K562 (cell line): ENCODE measurements at regions not wholly inside any gene's neighbourhood (a gene's known extent, or its start where the extent isn't known, plus 50 kb on each side); places are given as distances from the start of the nearest gene placed in this dataset.

Experiments used
- ATAC-seq: fragments of 200-7000 bp; cut with Tn5 transposase; 3 replicates; pipeline ENCODE4 v1.9.1; 2020; ENCODE audit warnings: moderate library complexity
- BruUV-seq: library from RNA; stranded (reverse); fragments of 400-500 nt; replicated peaks from 2 replicates; lab custom pipeline; 2021; lab: Mats Ljungman, UMichigan
- CTCF ChIA-PET: fragments of 300-600 bp; formaldehyde crosslinking; extraction: SDS; loops from one replicate; lab custom pipeline; 2021; ENCODE audit warnings: low intra/inter-chr PET ratio; lab: Yijun Ruan, JAX
- POLR2A ChIA-PET: fragments of 300-600, 350-650 bp; sonication (Branson Sonifier 250); formaldehyde crosslinking; extraction: SDS; loops from one replicate; lab custom pipeline; 2021; ENCODE audit warnings: antibody characterized with exemption, inconsistent platforms; lab: Yijun Ruan, JAX
- DNase-seq, 4 experiments: peaks; one replicate each; pipeline versions ENCODE4 v3.0.0 to v3.0.0-alpha.2; 2011 to 2018; ENCODE audit warnings: low spot score in 3 of 4, mixed read lengths in 3 of 4; ENCODE audit errors: extremely low read depth in 1 of 4
- FAIRE-seq: peaks from 2 replicates; lab custom pipeline; 2011; peaks lifted over from hg19 to GRCh38; lab: Jason Lieb, UNC
- H2AFZ ChIP-seq: 2 replicates; pipeline ENCODE4 v1.6.0; 2011; ENCODE audit warnings: low read depth, low read length, control low read depth, inconsistent platforms
- H3K27ac ChIP-seq: fragments of 200-600 bp; 3 replicates; pipeline ENCODE4 v1.8.0; 2011; ENCODE audit warnings: low read depth, mild to moderate bottlenecking, control low read depth, inconsistent platforms, low read length, moderate library complexity, mixed read lengths; ENCODE audit errors: extremely low read depth
- H3K27me3 ChIP-seq, 2 experiments: fragments of 300-600 bp in 1 of 2; 2 replicates in 1 of 2; 3 replicates in 1 of 2; pipeline versions ENCODE4 v1.6.0 to v1.8.0; 2011; ENCODE audit warnings: inconsistent platforms in 2 of 2, low read length in 2 of 2, mild to moderate bottlenecking in 1 of 2, mixed read lengths in 1 of 2, moderate library complexity in 1 of 2; ENCODE audit not compliant: control insufficient read depth in 2 of 2, insufficient read depth in 2 of 2
- H3K36me3 ChIP-seq: fragments of 300-600 bp; 3 replicates; pipeline ENCODE4 v1.8.0; 2011; ENCODE audit warnings: mild to moderate bottlenecking, low read length, inconsistent platforms; ENCODE audit not compliant: control insufficient read depth, insufficient read depth
- H3K4me1 ChIP-seq, 2 experiments: fragments of 200-600 bp in 1 of 2; replicated peaks in 1 of 2; 2 replicates in 1 of 2; 3 replicates in 1 of 2; pipeline versions ENCODE4 v1.5.1 to v1.8.0; 2011; ENCODE audit warnings: inconsistent platforms in 2 of 2, low read length in 2 of 2, mild to moderate bottlenecking in 1 of 2, mixed read lengths in 1 of 2, moderate library complexity in 1 of 2; ENCODE audit not compliant: control insufficient read depth in 2 of 2, insufficient read depth in 2 of 2
- H3K4me2 ChIP-seq: 2 replicates; pipeline ENCODE4 v1.6.1; 2011; ENCODE audit warnings: low read length, control low read depth, inconsistent platforms, mixed read lengths; ENCODE audit not compliant: insufficient read depth
- H3K4me3 ChIP-seq: fragments of 200-600 bp; sonication (generic), shearing (Covaris generic); 2 replicates; pipeline ENCODE4 v1.5.1; 2016; ENCODE audit warnings: control low read depth, inconsistent platforms
- H3K79me2 ChIP-seq: fragments of 200-600 bp; 3 replicates; pipeline ENCODE4 v1.8.0; 2011; ENCODE audit warnings: low read length, inconsistent platforms; ENCODE audit not compliant: control insufficient read depth, insufficient read depth
- H3K9ac ChIP-seq, 2 experiments: 2 replicates each; pipeline versions ENCODE4 v1.6.0 to v1.6.1; 2011; ENCODE audit warnings: low read depth in 2 of 2, low read length in 2 of 2, control low read depth in 1 of 2, inconsistent platforms in 1 of 2, mild to moderate bottlenecking in 1 of 2, mixed read lengths in 1 of 2; ENCODE audit not compliant: insufficient read depth in 1 of 2
- H3K9me1 ChIP-seq: one replicate; pipeline ENCODE4 v1.6.0; 2011; ENCODE audit warnings: inconsistent platforms, mild to moderate bottlenecking, low read length, moderate library complexity; ENCODE audit not compliant: control insufficient read depth, insufficient read depth
- H3K9me3 ChIP-seq: replicated peaks from 2 replicates; pipeline ENCODE4 v1.5.1; 2011; ENCODE audit warnings: low read depth, low read length, inconsistent platforms; ENCODE audit not compliant: control insufficient read depth, insufficient read depth
- H4K20me1 ChIP-seq: replicated peaks from 2 replicates; pipeline ENCODE4 v1.6.1; 2011; ENCODE audit warnings: low read length, inconsistent platforms, mixed read lengths; ENCODE audit not compliant: control insufficient read depth, insufficient read depth
- FOXK1 ChIP-seq: sonication (generic); formaldehyde crosslinking; IDR thresholded peaks from 2 replicates; pipeline ENCODE4 v1.8.0; 2022; ENCODE audit warnings: missing genetic modification reagents, mild to moderate bottlenecking, borderline replicate concordance
- FUS ChIP-seq: fragments of 200-400 bp; formaldehyde crosslinking; optimal IDR thresholded peaks from 2 replicates; pipeline ENCODE3; 2017; ENCODE audit warnings: low read depth, low read length
- GMEB1 ChIP-seq: fragments of 250-450 bp; sonication (Bioruptor Pico); IDR thresholded peaks from 2 replicates; pipeline ENCODE4 v1.4.0; 2020; ENCODE audit warnings: mild to moderate bottlenecking
- HNRNPH1 ChIP-seq: fragments of 200-400 bp; formaldehyde crosslinking; optimal IDR thresholded peaks from 2 replicates; pipeline ENCODE3; 2017; ENCODE audit warnings: low read depth, mild to moderate bottlenecking, low read length, moderate library complexity
- KDM2B ChIP-seq: fragments of 250-450 bp; sonication (Bioruptor Pico); IDR thresholded peaks from 2 replicates; pipeline ENCODE4 v1.8.0; 2021; ENCODE audit warnings: mild to moderate bottlenecking, moderate library complexity
- KLF1 ChIP-seq: fragments of 450-650 bp; IDR thresholded peaks from 2 replicates; pipeline ENCODE4 v1.6.1; 2016; ENCODE audit warnings: missing genetic modification characterization, missing compliant biosample characterization
- MECOM ChIP-seq: fragments of 250-450 bp; sonication (Bioruptor Pico); IDR thresholded peaks from 2 replicates; pipeline ENCODE4 v1.8.0; 2022; ENCODE audit warnings: inconsistent platforms
- PHTF2 ChIP-seq: fragments of 250-450 bp; sonication (Bioruptor Pico); IDR thresholded peaks from 2 replicates; pipeline ENCODE4 v1.5.0; 2021; ENCODE audit warnings: mild to moderate bottlenecking
- SETDB1 ChIP-seq: IDR thresholded peaks from one replicate; pipeline ENCODE4 v1.6.1; 2012; ENCODE audit warnings: low read length, control low read depth, inconsistent platforms
- SNRNP70 ChIP-seq: fragments of 200-400 bp; formaldehyde crosslinking; optimal IDR thresholded peaks from 2 replicates; pipeline ENCODE3; 2017; ENCODE audit warnings: low read depth, low read length
- STAT5A ChIP-seq: IDR thresholded peaks from 2 replicates; pipeline ENCODE4 v1.6.1; 2012; ENCODE audit warnings: low read length, inconsistent platforms, borderline replicate concordance
- ZNF121 ChIP-seq: sonication (generic); formaldehyde crosslinking; conservative IDR thresholded peaks from 2 replicates; pipeline ENCODE4 v1.8.0; 2022; ENCODE audit warnings: missing genetic modification reagents
- ZNF507 ChIP-seq: conservative IDR thresholded peaks from 2 replicates; pipeline ENCODE4 v1.6.1; 2017; ENCODE audit warnings: missing genetic modification characterization, missing compliant biosample characterization
- ZNF699 ChIP-seq: fragments of 250-450 bp; sonication (Bioruptor Pico); IDR thresholded peaks from 2 replicates; pipeline ENCODE4 v1.8.0; 2021; ENCODE audit warnings: mild to moderate bottlenecking, moderate library complexity; ENCODE audit not compliant: insufficient replicate concordance
- ZNF780A ChIP-seq: fragments of 250-450 bp; sonication (Bioruptor Pico); IDR thresholded peaks from 2 replicates; pipeline ENCODE4 v1.5.0; 2021; ENCODE audit warnings: mild to moderate bottlenecking
- WGBS: fragments of 100-300 bp; shearing (Covaris generic); methylation state at CpG from one replicate; pipeline ENCODE4 v1.1.6; 2016; ENCODE audit warnings: low coverage, mixed read lengths; ENCODE audit not compliant: insufficient coverage; ENCODE audit errors: missing lambda C conversion rate; 5-methylcytosine and 5-hydroxymethylcytosine counted together
- in situ Hi-C: fragments of 300-500 bp; cut with MboI; formaldehyde crosslinking; loops from 4 replicates; pipeline ENCODE4 v1.15.0; 2018; ENCODE audit warnings: inconsistent platforms, mixed read lengths
- intact Hi-C: fragments of 100-400 bp; cut with micrococcal nuclease; formaldehyde crosslinking; loops from 2 replicates; pipeline ENCODE4 v1.14.2; 2022
- TF ChIP-seq, protein P1 (sequence below): sonication (generic); formaldehyde crosslinking; IDR thresholded peaks from 2 replicates; pipeline ENCODE4 v1.9.0; 2022; ENCODE audit warnings: mild to moderate bottlenecking, missing genetic modification reagents

DNA sequence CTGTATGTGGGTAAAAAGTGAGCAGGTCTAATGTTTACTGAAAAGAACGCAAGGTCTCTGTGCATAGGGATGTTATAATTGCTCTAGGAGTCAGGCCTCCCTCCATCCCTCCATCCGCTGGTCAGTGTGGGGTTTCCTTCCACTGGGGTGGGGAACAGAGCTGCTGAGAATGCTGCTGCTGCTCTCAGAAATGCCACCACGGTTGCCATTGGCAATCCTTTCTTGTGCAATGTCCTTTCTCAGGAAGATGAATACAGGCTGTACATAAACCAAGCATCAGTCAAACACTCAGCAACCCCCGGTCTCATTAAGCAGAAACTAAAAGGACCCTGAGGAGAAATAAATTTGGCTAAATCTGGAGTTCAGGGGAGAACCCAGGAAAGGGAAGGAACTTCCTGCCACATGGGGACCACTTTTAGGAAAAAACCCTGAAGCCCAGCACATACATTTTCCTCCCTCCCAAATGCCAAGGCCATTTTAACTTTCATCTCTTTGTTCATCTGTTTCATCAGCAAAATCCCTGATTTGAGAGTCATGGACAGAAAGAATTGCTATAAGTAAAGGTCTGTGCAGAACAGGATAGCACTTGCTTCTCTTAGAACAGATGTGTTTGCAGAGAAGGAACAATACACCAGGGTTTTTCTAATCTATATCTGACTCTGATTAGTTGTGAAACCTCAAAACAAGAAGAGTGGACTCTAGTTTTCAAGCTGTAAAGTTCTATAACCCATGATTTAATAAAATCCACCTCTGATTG is 70.4 kb upstream of the SLC1A3 start:
- ATAC-seq, result no peak

More for the DNA sequence above, 70.4 kb upstream of the SLC1A3 start:
- no peak overlapping the region for H3K4me3 ChIP-seq
- peaks cover 3 to 22% of the 10 kb centered on the region in 2 experiments; a peak in 4 of 5 replicates for H3K27me3 ChIP-seq
- FAIRE-seq, result no peak
- no peaks in the 10 kb centered on the region for H4K20me1 ChIP-seq
- H3K36me3 ChIP-seq, result no peaks in the 10 kb centered on the region
- no peak overlapping the region for H2AFZ ChIP-seq
- TF ChIP-seq SNRNP70 (no peak), MECOM (no peak), ZNF699 (CRISPR knock-in tag) (no peak), PHTF2 (CRISPR knock-in tag) (no peak), HNRNPH1 (no peak), ZNF507 (tag) (no peak), FUS (no peak), FOXK1 (no peak), STAT5A (no peak), KDM2B (CRISPR knock-in tag) (no peak), KLF1 (tag) (no peak), ZNF121 (CRISPR knock-in tag) (no peak), SETDB1 (no peak), ZNF780A (CRISPR knock-in tag) (no peak), GMEB1 (CRISPR knock-in tag) (no peak)
- TF ChIP-seq, protein P1, sequence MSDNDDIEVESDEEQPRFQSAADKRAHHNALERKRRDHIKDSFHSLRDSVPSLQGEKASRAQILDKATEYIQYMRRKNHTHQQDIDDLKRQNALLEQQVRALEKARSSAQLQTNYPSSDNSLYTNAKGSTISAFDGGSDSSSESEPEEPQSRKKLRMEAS (CRISPR knock-in tag), result no peak
- H3K4me1 ChIP-seq, result no peaks in the 10 kb centered on the region
- no peak overlapping the region for H3K27ac ChIP-seq
- H3K9ac ChIP-seq, result no peak overlapping the region
- ChIA-PET CTCF (no interaction called here), POLR2A (no interaction called here)
- no peaks in the 10 kb centered on the region for H3K9me3 ChIP-seq
- no TSS peak for BruUV-seq
- no peaks in the 10 kb centered on the region for H3K79me2 ChIP-seq
- intact Hi-C loops (no loop called here), in situ Hi-C loops (no loop called here)
- no peak overlapping the region for H3K4me2 ChIP-seq
- no peaks in the 10 kb centered on the region for H3K9me1 ChIP-seq
- no peak for DNase-seq
- 0% methylated on average over 4 of the region's 4 CpGs for WGBS
